Dedifferentiated amniotic fluid mesenchymal stem cell (primary cell): ENCODE measurements at regions not wholly inside any gene's neighbourhood (a gene's known extent, or its start where the extent isn't known, plus 50 kb on each side); places are given as distances from the start of the nearest gene placed in this dataset.
"Not testable (repeated sequence)": the region's sequence is repeated elsewhere in the genome, so short reads cannot be mapped to it uniquely, and the experiment has no call there.

Experiments used
- DNase-seq: peaks from one replicate; pipeline ENCODE4 v3.0.0-alpha.2; 2016; ENCODE audit errors: extremely low spot score

DNA sequence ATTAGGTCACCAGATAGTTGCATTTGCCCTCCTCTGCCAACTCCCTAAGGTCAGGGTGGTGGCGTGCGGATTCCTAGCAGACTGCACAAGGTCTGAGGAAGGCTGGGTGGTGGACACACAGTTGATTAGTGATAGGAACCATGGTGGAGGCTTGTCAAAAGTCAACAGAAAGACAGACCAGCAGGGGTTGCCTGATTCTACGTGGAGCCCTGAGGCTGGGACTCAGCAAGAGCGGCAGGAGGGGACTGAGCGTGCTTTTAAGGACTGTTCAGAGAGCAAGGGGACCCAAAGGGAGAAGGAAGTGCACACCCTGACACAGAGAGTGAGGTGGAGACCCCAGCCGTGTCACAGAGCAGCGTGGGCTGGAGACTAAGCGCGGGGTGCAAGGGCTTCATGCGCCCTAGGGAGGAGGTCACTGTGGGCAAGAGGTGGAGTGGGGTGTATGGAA is 513.2 kb downstream of the RNF144A start:
- no peak for DNase-seq

DNA sequence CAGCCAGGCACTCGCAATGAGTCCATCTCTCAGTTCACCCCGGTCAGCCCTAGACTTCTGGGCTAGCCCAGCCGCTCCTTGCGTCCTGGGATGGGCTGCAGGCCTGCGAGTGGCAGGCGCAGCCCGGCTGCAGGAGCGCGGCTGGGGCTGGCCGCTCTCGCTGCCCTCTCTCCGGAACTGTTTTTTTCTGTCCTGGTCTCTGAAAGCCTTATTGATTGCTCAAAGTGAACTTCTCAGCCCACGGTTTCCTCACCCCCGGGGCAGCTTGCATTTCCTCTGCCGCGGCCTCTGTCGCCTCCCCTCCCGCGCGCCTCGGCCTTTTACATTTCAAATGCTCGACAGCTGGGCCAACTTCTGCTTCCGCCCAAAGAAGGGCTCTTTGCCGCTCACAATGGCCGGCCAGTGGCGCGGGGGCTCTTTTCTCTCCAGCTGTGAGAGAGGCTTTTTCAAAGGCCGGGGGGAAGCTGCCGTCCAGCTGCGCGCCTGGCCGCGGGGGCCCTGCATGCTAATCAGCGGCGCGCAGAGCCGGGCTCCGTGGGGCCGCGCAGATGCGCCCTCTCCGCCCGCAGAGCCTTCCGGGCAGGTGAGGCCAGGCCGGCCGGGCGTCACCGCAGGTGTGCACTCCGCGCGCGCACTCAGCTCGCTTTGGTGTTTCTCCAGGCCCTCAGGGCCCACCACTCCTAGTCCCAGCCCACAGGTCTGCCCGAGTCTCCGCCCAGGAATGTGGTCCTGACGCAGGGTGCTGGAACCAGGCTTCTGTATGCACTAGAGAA is 513.8 kb downstream of the RNF144A start:
- DNase-seq: no peak

DNA sequence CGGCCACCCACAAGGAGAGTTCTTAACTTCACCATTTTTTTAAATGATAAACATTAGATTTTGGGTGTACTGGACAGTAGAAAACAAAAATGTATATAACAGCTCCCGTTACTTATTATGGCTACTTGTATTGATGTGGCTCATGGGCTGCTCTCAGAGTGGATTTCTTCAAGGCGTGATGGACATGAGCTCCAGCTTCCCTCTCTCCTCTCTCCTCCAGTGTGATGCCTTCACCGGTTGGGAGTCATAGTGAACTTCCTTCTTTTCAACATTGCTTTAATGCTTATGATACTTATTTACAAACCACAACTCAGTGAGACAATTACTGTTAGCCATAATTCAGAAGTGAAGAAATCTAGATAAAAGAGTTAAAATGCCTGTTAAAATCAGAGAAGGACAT is 515.2 kb downstream of the RNF144A start:
- DNase-seq: no peak

DNA sequence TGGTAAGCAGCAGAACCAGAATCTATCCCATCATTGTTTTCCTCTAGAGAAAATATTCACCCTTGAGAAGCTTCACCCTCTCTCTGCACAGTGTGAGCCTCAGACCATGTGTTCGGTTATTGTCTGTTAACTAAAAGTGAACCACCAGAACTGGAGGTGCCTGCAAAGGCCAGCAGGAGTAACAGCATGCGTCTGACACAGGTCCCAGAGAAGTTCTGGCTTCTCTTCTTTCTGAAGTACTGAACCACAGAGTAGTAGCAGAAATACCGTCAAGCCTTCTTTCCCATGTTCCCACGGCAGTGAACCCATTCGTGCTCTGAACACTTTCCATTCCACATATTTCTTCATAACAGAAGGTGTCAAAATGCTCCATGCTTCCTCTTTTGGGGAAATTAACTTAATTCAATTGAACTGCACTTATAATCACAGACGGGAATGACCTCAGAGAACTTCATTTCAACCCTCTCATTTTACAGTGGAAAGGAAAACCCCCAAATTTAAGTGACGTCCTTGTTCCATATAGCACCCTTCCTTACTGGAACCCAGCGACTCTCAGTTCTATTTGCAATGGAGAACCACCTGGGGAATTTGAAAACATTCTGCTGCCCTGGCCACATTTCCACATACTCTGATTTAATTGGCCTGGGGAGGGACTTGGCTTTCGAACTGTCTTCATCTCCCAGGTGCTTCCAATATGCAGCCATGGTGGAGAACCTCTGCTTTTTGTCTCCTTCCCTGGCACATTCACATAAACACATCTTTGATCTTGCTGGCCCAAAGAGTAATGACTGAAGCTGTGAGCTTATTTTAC is 519.1 kb downstream of the RNF144A start:
- no peak for DNase-seq

DNA sequence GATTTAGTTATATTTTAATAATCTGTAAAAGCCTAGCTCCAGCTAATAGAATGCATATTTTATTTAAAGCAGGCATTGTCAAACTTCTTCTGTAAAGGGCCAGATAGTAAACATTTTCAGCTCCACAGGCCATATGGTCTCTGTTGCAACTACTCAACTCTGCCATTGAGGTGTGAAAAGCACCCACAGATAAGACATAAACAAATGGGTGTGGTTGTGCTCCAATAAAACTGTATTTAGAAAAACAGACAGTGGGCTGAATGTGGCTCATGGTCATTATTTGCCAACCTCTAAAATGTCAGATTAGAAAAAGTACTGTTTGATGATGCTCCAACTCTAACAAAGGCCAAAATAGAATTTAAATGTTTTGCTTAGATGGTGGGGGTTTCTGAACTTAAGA is 519.9 kb downstream of the RNF144A start:
- DNase-seq: no peak

DNA sequence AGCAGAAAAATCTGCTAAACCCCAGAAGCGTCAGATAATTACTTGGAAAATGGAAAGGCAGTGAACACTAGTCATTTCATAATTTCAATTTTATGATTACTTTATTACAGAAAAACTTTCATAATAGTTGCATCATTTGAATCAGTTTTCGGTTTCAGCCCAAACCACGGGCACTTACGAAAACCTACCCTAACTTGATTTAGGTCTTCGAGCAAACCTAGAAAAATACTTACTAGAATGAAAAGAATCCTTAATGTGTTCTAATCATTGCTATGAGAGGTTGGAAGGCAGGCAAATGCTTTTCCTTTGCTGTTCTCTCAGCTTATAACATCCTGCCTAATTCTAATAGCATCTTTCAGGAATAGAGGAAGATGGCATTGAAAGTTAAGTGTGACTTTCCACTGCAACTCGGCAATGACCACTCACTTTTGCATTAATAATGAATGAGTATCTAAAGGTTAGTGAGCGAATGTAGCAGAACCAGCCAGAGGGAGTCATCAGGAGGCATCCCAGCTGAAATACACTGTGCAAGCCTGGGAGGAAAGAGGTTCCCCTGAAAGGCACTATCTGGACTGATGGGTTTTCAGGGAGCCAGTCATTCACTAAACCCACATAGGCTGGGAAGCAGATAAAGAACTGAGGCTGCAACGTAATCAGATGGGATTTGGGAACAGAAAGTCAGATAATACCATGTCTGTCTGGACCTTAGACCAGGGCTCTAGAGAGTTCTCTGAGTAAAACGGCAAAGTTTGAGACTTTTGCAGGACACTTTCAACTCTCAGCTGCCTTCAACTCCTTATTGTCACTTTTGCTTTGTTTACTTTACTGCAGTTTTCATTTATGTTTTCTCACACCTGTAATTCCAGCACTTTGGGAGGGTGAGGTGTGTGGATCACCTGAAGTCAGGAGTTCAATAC is 520.8 kb downstream of the RNF144A start:
- no peak for DNase-seq

DNA sequence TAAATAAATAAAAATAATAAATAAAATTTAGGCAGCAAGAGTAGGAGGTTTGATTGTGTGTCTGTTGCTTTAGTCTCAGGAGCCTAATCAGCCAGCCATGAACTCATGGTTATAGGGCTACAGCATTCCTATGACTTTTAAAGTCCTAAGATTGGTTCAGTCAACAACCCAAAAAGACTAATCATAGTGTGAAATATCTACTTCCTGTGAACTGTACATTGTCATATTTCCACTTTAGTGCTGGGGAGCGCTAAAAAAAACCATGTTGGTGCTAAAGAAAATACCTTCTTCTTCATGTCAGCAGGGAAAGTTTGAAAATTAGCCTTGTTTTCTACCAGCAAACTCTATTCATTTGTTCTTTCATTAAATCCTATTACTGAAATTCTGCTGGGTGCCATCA is 521.6 kb downstream of the RNF144A start:
- no peak for DNase-seq

DNA sequence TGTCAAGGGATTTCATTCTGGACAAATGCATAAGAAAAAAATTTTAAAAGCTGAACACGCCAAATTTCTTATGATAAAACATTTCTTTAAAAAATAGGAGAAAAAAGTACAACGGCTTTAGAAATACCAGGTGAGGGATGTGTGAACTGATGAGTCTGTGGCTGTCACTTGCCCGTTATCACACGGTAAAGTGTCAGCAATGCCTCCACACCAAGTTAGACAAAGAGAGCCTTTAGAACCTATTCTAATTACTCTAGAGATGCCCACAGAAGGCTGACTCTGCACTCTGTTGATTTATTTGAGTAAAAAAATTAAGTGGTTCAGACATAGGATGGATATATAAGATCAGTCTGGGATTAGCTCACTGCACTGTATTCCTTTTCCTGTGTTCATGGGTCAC is 523.8 kb downstream of the RNF144A start:
- no peak for DNase-seq

DNA sequence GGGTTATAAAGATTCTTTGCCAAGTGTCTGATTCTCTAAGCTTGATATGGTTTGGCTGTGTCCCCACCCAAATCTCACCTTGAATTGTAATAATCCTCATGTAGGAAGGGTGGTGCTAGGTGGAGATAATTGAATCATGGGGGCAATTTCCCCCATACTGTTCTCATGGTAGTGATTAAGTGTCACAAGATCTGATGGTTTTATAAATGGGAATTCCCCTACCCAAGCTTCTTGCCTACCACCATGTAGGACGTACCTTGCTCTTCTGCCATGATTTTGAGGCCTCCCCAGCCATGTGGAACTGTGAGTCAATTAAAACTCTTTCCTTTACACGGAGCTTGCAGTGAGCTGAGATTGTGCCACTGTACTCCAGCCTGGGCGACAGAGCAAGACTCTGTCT is 524.6 kb downstream of the RNF144A start:
- not testable (repeated sequence) for DNase-seq

DNA sequence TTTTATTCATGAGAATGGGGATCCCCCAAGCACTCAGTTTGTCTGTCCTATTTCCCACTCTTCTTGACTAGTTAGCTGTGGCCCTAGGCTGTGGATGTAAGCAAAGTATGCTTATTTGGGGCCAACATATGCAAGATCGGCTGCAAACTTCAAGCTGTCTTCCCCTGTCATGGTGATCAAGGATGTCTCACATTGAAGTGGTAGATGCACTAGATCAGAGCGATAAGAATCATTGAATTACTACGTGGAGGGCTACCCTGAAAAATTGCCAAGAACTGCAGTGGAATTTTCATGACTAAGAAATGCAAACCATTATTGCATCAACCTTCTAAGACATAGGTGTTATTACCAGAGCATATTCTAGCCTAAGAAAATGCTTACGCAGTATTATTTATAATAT is 527.4 kb downstream of the RNF144A start:
- no peak for DNase-seq

DNA sequence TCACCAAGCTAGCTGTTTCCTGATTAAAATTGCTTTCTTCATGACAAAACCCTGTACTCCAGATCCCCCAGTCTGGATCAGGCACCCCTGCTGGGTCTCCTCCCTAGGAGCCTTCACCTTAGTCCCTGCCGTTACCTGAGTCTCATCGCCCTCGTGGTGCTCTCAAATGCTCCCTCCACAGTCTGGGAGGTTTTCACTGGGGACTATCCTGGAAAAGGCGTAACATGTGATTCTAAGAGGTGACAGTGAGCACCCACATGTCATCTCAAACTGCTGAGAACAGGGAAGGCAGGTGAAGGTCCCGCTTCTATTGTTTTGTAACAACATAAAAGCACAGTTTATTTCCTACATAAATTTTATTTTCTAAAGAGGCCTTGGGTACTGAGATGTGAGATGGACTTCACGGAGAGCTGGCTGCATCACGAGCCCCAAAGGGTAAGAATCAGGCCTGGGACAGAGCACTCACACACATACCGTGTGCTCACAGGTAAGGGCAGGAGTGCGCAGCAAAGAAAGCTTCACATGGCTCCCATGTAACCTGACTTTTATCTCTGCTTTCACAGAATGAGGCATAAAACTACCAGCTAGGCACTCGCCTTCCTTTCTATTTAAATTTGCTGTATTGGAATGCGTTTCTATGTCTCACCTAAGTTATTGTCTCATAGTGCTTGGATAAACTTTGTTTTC is 531.5 kb downstream of the RNF144A start:
- DNase-seq: no peak

DNA sequence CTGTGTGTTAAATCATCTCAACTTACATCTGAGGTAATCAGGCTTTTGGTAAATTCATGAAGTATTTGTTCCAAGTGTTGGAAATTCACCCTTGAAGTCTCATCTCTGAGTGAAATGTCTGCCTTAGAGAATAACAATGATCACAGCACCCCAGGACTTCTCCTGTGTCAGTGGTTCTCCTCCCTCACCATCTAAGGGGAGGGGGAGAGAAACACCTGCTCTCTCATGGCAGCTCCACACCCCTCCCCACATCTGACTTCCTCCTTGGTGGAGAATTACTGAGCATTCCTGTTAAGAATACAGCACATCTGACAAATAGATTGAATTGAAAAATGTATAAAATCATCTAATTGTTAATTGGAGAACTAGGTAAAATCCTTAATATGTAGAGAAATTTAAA is 532.1 kb downstream of the RNF144A start:
- no peak for DNase-seq

DNA sequence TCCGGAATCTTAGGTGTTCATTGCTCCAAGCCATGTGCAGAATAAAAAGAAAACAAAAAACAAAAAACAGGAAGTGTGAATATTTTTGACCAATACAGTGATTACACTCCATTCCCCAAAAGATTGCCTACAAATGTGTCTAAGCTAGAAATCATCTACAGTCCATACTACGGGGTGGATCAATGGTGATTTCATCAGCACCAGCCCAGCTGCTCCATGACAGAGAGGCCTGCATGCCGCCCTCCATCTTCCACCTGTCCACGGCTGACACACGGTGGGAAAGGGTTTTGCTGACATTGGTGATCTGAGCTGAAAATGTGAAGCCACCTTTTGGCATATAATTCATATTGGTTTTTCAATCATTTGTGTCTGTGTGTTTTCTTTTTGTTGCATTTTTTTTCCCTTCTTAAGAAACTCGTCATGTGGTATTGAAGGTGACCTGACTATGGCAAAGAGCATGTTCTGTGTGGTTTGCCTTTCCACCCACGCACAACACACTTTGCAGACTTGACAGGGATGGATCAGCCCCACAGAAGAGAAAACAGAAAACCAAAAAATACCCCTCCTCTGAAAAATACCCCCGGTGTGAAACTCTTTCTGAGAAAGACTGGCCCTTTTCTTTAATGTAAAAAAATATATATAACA is 533.1 kb downstream of the RNF144A start:
- DNase-seq: no peak

DNA sequence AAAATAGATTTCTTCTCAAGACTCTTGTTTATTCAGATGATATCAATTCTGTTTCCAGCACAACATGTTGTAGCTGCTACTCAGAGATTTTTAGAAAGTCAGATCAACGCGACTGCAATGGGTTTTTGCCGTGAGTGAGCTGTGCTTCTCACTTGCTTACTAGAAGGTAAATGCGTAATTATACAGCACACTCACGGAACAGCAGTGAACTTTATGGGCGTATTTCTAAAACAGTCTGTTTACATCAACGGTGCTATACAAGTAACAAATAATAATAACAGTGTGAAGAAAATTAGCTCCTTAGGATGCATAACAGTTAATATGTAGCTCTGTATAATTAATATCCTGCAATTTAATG is 533.6 kb downstream of the RNF144A start:
- no peak for DNase-seq

DNA sequence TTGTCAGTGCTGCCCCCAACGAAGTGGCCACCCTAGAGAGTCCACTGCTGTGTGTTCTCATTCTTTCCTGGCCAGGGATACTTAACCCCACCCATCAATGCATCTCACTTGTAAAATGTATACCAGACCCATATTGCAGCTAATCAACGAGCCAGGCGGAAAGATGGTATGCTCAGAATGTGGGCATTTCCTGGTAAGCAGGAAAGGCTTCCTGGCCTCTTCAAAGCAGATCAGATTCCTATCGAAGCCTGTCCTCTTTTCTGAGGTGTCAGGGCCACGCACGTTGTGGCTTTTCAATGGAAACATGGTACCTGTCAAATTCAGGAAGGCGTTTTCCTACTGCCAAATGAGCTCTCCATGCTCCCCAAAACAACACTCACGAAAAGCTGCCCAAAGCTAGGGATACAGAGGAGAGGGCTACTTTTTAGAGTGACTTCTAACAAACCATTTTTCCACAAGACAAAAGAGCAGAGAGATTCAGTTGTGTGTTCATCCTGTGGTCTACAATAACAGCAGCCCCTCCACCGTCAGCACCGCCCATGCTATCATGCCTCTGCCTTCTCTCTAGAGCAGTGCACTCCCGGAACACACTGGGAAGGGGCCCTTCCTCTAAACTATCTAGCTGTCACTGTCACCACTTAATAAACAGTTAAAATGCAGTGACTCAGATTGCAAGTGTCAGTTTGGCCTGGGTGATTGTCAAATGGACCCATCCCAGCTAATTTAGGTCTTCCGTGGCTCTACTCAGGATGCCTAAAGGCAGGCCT is 535.1 kb downstream of the RNF144A start:
- DNase-seq: no peak

DNA sequence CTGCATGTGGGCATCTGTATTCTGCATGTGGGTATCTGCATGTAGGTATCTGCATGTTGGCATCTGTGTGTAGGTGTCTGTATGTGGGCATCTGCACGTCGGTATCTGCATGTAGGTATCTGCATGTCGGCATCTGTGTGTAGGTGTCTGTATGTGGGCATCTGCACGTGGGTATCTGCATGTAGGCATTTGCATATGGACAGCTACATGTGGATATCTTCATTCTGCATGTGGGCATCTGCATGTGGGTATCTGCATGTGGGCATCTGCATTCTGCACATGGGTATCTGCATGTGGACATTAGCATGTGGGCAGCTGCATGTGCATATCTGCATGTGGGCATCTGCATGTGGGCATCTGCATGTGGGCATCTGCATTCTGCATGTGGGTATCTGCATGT is 537.4 kb downstream of the RNF144A start:
- DNase-seq: no peak

DNA sequence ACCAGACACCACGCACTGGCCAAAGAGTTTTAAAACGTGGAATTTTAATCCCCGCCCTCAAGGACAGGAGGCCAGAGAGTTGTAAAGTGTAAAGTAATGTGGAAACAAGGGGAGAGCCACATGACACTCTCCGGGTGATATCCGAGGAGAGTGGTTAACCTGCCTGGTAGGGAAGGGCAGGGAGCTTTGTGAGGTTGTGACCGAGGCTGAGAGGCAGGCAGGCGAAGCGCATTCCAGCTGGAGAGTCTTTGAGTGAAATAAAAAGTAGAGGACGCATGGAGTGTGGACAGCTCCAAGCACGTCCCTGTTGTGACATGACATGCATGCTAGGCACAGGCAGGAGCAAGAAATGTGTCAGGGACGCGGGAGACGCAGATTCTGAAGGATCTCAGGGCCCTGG is 539.5 kb downstream of the RNF144A start:
- DNase-seq: no peak

DNA sequence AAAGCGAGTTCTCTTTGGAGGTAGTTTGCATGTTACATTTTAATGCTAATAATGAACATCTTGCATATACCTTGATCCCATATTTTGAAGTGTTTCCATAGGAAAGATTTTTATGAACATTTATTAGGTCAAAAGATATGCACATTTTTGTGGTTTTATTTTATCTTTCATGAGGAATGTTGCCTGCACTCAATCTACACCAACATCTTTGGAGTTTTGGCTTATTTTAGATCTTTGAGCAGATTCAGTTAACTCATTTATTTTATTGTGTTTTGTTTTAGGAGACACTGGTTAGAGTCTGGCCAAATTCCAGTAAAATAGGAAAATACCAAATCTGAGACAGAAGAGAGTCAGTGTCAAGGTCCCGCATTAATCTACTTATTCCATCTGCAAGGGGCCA is 540.9 kb downstream of the RNF144A start:
- no peak for DNase-seq

DNA sequence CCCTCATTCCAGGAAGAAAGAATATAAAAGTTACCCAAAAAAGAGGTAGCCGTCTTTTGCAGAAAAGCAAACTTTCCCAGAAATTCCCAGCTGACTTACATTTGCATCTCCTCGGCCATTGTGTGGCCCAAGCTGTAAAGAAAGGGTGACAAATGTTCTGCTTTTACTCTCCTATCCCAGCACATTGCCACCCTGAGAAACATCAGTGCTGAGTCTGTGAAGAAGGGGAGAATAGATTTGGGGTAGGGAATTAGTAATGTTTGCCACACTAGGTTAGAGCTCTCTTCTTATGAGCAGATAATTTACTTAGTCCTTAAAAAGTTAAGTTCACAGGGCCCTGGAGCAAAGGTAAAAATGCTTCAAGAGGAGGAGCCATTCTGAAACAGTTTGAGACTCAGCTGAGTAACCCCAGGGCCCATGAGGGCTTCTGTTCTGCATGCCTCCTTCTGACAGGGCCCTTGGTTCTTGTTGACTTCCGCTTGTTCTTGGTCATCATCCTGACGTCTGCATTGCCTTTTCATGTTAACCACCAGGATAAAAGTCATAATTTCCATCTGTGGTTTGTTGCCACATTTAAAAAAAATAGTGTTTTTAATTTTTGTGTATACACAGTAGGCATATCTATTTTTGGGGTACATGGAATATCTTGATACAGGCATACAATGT is 550.7 kb downstream of the RNF144A start:
- DNase-seq: no peak

DNA sequence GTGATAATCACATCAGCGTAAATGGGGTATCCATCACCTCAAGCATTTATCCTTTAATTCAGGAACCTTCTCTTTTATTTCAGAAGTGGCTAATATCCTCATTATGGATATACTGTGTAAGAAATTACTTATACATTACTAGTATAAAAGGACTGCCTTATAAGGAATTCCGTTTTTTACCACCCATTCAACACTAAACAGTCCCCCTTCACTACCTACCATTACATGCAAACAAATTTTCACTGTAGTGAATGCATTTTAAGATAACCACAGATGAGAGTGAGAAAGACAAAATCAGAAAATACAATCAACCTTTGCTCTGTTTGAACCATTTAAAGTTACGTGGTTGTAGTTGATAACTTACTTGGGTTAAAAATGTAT is 551.2 kb downstream of the RNF144A start:
- no peak for DNase-seq
